ENCODE measurements at regions not wholly inside any gene's neighbourhood (a gene's known extent, or its start where the extent isn't known, plus 50 kb on each side); places are given as distances from the start of the nearest gene placed in this dataset.

- DNase-seq = no peak
These were observed 431.1 kb upstream of the CDH4 start for GRCh38 chr20:60820918-60821317.

GRCh38 chr20:60822699-60823607 is 429.1 kb upstream of the CDH4 start:
- no peak for DNase-seq

- DNase-seq = no peak
These were observed 416.2 kb upstream of the CDH4 start for GRCh38 chr20:60835876-60836275.

- no peak for DNase-seq
These were observed 414.8 kb upstream of the CDH4 start for GRCh38 chr20:60837173-60837770.

- DNase-seq = no peak
These were observed 413.8 kb upstream of the CDH4 start for GRCh38 chr20:60838297-60838696.

- DNase-seq = no peak
These were observed 411.1 kb upstream of the CDH4 start for GRCh38 chr20:60840971-60841370.

GRCh38 chr20:60845146-60845545 is 406.9 kb upstream of the CDH4 start:
- DNase-seq = no peak

GRCh38 chr20:60851826-60852704 is 400.0 kb upstream of the CDH4 start:
- DNase-seq = no peak

GRCh38 chr20:60857708-60858107 is 394.4 kb upstream of the CDH4 start:
- DNase-seq = no peak

GRCh38 chr20:60862601-60863000 is 389.5 kb upstream of the CDH4 start:
- no peak for DNase-seq

- no peak for DNase-seq
These were observed 388.5 kb upstream of the CDH4 start for GRCh38 chr20:60863548-60863947.

- no peak for DNase-seq
These were observed 384.5 kb upstream of the CDH4 start for GRCh38 chr20:60867589-60867988.

- no peak for DNase-seq
These were observed 383.7 kb upstream of the CDH4 start for GRCh38 chr20:60868316-60868891.

GRCh38 chr20:60869087-60869486 is 383.0 kb upstream of the CDH4 start:
- DNase-seq = no peak

- no peak for DNase-seq
These were observed 382.4 kb upstream of the CDH4 start for GRCh38 chr20:60869625-60870024.

- DNase-seq = no peak
These were observed 382.0 kb upstream of the CDH4 start for GRCh38 chr20:60870040-60870439.

- DNase-seq = no peak
These were observed 379.8 kb upstream of the CDH4 start for GRCh38 chr20:60872224-60872623.

- no peak for DNase-seq
These were observed 374.8 kb upstream of the CDH4 start for GRCh38 chr20:60877071-60877857.

- DNase-seq = no peak
These were observed 369.2 kb upstream of the CDH4 start for GRCh38 chr20:60882836-60883235.

GRCh38 chr20:60883496-60883895 is 368.6 kb upstream of the CDH4 start:
- DNase-seq = no peak

- no peak for DNase-seq
These were observed 367.8 kb upstream of the CDH4 start for GRCh38 chr20:60884277-60884676.

GRCh38 chr20:60888771-60889170 is 363.3 kb upstream of the CDH4 start:
- no peak for DNase-seq

Measured in NCI-H510A (cell line).